NOMO-1 (cell line): ENCODE measurements at regions not wholly inside any gene's neighbourhood (a gene's known extent, or its start where the extent isn't known, plus 50 kb on each side); places are given as distances from the start of the nearest gene placed in this dataset.
"Not testable (repeated sequence)": the region's sequence is repeated elsewhere in the genome, so short reads cannot be mapped to it uniquely, and the experiment has no call there.

Experiments
- DNase-seq, 2 experiments: peaks; one replicate each; lab custom pipeline; 2025; ENCODE audit not compliant: unreplicated experiment in 2 of 2; lab: John Stamatoyannopoulos, UW

GRCh38 chr7:131940621-131941165 is 384.3 kb upstream of the PODXL start:
- DNase-seq = no peak

GRCh38 chr7:131938788-131939187 is 382.4 kb upstream of the PODXL start:
- DNase-seq = not testable (repeated sequence)

- no peak for DNase-seq
These were observed 381.4 kb upstream of the PODXL start for GRCh38 chr7:131937868-131938267.

- no peak for DNase-seq
These were observed 378.8 kb upstream of the PODXL start for GRCh38 chr7:131935180-131935579.

- DNase-seq = no peak
These were observed 378.0 kb upstream of the PODXL start for GRCh38 chr7:131934452-131934851.

- no peak for DNase-seq
These were observed 377.4 kb upstream of the PODXL start for GRCh38 chr7:131933751-131934289.

- not testable (repeated sequence) for DNase-seq
These were observed 376.8 kb upstream of the PODXL start for GRCh38 chr7:131933219-131933618.

- DNase-seq = no peak
These were observed 375.8 kb upstream of the PODXL start for GRCh38 chr7:131932271-131932670.

GRCh38 chr7:131931370-131931769 is 374.9 kb upstream of the PODXL start:
- DNase-seq = no peak

GRCh38 chr7:131929632-131930031 is 373.2 kb upstream of the PODXL start:
- DNase-seq = no peak

GRCh38 chr7:131927770-131928423 is 371.5 kb upstream of the PODXL start:
- DNase-seq = no peak

GRCh38 chr7:131925636-131926035 is 369.2 kb upstream of the PODXL start:
- no peak for DNase-seq

- no peak for DNase-seq
These were observed 368.4 kb upstream of the PODXL start for GRCh38 chr7:131924857-131925256.

- not testable (repeated sequence) for DNase-seq
These were observed 366.5 kb upstream of the PODXL start for GRCh38 chr7:131922948-131923347.

- no peak for DNase-seq
These were observed 364.6 kb upstream of the PODXL start for GRCh38 chr7:131921016-131921415.

- no peak for DNase-seq
These were observed 363.7 kb upstream of the PODXL start for GRCh38 chr7:131919920-131920709.

GRCh38 chr7:131911112-131911511 is 354.7 kb upstream of the PODXL start:
- DNase-seq = no peak

GRCh38 chr7:131909151-131909768 is 352.8 kb upstream of the PODXL start:
- no peak for DNase-seq

- no peak for DNase-seq
These were observed 352.3 kb upstream of the PODXL start for GRCh38 chr7:131908714-131909113.

- DNase-seq = no peak
These were observed 349.1 kb upstream of the PODXL start for GRCh38 chr7:131905471-131905973.

- DNase-seq = no peak
These were observed 348.4 kb upstream of the PODXL start for GRCh38 chr7:131904760-131905327.
